HG03097 (cell line): ENCODE measurements at regions not wholly inside any gene's neighbourhood (a gene's known extent, or its start where the extent isn't known, plus 50 kb on each side); places are given as distances from the start of the nearest gene placed in this dataset.

Source experiments
- ATAC-seq: cut with Tn5 transposase; IDR thresholded peaks from one replicate; pipeline ENCODE4 v1.9.1; 2021; ENCODE audit not compliant: unreplicated experiment, low FRiP score

DNA sequence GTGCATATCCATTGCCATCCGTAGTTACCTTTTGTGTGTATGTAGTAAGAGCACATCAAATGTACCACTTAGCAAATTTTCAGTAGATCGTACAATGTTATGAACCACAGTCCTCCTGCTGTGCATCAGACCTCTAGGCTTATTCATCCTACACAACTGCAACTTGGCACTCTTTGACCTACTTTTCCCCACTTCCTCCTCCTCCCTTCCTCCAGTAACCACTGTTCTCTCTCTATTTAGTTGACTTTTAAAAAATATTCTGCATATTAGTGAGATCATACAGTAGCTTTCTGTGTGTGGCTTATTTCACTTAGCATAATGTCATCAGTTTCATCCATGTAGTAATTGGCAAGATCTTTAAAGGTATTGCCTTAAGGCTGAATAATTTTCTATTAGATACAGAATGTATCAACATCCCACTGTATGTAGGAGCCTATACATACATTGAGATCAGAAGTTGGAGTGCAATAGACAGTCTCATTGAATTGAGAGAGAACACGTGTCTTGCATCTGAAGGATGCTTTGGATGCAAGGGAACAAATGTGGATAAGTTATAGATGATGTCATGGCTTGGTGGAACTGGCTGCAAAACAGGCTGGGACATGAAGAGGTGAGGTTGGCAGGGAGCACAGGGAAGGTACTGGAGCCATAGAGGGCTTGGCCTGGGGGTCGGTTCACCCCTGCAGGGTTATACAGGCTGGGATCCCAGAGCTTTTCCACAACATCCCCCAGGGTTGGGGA, 83.0 kb upstream of the FAM180A start:
- ATAC-seq = no peak

DNA sequence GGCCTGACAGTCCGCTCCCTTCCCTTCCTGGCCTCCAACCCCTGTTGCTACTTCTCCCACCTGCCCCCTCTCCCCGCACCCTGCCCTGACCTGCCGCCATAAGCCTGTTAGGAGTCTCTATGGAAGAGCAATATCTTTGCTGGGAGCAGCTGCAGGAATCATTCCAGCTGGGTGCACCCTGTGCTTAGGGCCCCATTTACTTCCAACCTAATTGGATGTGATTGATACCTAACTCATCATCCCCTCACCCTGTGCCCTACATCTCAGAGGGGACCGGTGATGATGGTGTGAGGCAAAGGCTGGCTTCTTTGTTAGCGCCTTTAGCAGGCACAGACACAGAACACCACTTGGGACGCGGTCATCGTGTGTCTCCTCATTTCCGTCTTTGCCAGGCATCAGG, 80.0 kb upstream of the FAM180A start:
- no peak for ATAC-seq

DNA sequence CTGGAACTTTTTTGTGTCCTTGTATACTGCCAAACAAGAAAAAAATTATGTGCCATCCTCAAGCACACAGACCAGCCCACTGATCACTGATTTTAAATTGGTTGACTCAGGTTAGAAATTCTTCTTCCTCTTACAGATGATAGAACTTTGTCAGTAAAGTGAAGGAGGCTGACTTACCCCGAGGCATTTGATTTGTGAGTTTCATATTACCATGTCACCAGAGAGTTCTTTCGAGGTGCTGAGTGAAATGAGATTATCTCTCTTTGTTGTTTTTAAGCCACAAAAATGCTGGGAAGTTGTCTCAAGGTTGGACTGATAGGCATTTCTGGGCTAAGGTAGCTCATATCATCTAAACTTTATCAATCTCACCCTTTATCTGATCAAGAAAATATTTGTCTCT, 78.8 kb upstream of the FAM180A start:
- ATAC-seq = no peak

DNA sequence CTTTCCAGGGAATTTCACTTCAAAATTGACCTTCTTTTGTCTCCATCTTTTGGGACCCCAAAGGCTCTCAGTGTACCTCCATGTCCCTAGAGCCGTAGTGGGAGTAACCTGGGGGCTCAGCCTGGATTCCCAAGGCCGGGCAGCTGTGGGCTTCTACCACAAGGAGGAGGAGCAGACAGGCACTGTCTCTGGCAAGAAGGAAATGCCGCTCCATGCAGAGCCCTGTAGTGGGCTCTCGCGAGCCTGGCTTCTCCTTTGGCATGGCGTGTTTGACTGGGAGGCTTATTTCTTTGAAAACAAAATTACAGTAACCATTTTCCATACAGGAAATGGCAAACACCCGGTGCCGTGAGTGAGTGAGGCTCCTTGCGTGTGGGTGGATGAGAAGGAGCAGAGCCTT, 76.8 kb upstream of the FAM180A start:
- no peak for ATAC-seq

DNA sequence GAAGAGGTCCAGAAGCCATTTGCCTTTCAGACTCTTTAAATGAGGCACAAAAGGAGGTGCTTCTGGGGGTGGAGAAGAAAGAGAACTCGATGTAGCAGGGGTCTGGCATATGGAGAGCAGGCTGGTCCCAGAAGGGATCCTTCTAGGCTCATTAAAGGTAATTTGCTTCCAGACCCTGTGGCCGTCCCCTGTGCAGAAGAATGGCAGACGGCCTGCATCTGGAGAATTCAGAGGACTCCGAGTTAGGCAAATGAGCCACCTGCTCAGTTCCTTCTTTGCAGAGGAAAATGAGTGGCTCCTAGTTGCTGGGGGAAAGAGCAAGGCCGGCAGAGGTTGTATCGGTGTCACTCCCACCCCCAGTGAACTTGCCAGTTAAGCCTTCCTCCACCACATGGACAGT, 73.8 kb upstream of the FAM180A start:
- no peak for ATAC-seq

DNA sequence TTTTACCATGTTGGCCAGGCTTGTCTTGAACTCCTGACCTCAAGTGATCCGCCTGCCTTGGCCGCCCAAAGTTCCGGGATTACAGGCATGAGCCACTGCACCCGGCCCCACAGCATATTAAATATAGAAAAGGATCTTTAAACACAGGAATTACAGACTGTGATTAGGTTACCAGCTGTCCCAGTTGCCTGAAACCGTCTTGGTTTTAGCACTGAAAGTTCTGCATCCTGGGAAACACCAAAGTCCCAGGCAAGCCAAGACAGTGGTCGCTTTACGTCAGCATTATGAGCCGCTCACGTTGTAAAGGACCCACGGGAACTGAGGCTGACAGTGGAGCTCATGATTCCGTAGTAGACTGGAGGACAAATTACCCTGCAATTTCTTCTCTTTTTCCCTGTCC, 69.0 kb upstream of the FAM180A start:
- no peak for ATAC-seq

DNA sequence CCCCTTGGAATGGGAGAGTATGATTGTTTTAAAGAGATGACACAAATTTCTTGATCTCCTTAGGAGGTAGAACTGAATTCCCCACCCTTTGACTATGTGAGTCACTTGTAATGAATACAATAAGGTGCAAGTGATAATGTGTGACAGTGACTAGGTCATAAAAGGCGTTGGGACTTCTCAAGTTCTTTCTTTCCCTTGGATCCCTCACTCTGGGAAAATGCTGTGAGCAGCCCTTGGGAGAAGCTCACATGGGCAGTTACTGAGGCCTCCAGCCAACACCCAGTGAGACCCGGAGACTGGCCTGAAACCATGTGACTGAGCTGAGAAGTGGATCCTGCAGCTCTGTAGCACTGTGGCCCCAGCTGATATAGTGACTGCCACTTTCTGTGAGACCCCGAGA, 66.4 kb upstream of the FAM180A start:
- no peak for ATAC-seq

DNA sequence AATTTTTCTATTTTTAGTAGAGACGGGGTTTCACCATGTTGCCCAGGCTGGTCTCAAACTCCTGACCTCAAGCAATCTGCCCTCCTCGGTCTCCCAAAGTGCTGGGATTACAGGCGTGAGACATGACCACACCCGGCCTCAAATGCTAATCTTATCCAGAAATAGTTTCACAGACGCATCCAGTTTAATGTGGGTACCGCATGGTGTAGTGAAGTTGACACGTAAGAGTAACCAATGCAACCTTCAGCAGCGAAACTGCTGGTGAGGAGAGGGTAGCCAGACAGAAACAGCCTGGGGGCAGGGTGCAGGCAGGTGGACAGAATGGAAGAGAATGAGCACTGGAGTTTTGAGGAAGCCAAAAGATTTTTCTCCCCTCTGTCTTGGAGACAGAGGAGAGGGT, 63.5 kb upstream of the FAM180A start:
- no peak for ATAC-seq

DNA sequence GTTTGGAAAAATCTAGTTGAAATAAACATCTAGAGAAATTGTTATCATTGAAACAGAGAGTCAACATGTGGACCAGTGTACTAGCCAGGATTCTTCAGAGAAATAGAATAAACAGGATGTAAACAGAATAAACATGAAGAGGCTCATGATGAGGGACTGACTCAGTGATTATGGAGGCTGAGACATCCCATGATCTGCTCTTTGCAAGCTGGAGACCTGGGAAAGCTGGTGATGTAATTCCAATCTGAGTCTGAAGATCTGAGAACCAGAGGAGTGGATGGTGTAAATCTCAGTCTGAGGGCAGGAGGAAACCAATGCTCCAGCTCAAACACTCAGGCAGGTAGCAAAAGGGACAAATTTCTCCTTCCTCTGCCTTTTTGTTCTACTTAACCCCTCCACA, 62.9 kb upstream of the FAM180A start:
- ATAC-seq = no peak

DNA sequence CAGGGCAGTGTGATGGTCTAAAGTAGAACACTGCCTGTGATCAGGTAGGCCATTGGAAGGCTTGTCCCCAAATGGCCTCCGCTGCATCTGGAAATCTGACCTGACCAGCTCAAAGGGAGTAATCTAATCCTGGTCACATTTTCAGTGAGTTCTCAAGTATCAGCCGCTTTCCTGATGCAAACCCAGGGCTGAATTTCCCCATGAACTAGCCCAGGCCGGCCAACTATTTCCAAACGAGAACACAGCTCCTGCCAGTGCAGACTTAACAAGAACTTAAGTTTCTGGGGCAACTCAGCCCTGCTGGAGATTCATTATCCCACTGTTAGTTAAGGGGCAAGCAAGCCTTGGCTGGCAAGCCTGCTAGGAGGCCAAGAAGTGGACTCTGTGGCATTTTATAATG, 59.6 kb upstream of the FAM180A start:
- no peak for ATAC-seq

DNA sequence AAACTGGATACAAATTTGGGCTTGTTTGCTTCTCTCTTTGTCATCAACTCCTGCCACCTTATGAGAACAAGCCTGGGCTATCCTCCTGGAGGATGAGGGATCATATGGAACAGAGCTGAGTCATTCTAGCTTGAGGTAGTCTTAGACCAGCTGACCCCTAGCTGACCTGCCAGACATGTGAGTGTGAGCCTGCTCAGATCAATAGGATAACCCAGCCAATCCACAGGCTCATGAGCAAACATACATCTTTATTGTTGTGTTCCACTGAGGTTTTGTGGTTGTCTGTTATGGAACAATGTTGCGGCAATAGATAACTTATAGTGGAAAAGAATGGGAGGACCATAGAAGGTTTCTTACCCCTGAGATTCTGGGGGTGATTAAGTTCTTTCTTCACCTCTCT, 54.5 kb upstream of the FAM180A start:
- no peak for ATAC-seq

DNA sequence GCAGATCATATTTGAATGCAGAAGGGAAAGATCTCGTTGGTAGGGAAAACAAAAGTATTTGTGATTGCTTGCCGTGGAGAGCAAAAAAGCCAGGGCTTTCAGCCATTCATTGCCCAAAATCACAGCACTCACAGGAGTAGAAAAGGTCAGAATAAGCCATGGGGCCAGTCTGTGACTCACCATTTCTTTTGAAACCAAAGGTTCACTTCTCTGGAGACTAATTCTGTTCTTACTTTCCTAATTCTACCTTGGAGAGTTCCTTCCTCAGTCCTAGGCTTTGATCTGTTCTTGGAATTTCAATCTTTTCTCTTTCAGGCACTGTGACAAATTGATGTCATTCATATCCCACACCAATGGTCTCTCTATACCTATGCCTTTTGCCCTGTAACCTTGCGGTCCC, 54.1 kb upstream of the FAM180A start:
- ATAC-seq = no peak

DNA sequence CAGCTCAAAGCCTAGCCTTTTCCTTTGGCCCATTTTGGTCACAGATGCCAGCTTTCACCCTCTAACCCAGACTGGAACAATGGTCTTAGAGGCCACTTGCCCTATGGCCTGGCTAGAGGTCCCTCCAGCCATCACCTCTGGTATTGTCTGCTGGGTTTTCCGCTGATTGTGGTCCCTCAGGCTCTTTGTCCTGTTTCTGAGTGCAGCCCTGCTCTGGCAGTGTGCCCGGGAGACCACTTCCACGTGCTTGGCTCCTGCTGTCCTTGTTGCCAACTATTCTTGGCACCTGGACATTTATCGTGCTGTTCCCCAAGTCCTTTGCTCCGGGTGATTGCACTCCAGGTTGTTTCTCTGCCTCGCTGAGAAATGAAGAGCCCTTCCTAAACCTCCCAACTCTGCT, 53.3 kb upstream of the FAM180A start:
- no peak for ATAC-seq

DNA sequence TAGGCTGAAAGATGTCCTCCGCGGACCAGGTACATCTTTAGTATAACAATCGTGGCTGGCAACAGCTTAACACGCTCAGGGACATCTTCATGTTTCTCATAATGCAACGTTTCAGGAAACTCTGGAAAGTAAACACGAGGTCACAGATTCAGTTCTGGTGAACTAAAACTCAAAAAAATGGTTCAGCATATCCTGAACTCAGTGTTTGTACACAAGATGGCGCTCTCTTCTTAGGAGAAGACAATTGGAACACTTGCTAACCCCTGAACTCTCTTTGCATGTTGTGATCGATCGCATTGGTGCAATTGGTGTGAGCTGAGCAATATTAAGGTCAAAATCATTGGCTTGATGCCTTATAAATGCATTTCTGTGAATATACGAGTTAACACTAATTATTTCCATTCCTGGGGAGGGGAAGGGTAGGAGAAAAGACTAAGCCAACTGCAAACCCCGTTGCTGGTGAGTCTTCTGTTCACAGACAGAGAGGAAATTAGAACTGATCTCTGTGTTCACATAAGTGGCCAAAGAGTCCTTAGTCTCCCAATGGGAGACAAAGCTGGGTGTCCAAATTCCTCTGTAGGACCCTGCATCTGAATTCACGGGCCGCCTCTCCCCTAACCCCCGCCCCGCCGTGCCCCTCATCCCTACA, 52.6 kb upstream of the FAM180A start:
- ATAC-seq = no peak

DNA sequence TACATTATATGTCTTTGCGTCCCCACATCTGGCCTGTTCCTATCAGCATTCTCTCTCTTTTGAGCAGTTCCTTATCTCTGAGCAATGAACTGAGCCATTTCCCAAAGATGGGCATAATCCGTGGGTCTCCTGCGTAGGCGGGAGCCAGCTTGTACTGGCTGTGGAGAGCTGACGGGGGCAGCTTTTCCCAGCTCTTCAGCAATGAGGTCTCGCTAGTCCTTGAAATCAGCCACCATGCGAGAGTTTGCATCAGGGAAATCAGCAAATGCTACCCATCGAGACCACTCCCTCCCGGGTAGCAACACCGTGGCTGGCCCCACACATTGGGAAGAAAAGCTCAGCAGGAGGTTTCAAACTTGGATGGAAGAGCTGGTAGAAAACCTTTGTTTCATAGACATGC, 51.9 kb upstream of the FAM180A start:
- no peak for ATAC-seq

DNA sequence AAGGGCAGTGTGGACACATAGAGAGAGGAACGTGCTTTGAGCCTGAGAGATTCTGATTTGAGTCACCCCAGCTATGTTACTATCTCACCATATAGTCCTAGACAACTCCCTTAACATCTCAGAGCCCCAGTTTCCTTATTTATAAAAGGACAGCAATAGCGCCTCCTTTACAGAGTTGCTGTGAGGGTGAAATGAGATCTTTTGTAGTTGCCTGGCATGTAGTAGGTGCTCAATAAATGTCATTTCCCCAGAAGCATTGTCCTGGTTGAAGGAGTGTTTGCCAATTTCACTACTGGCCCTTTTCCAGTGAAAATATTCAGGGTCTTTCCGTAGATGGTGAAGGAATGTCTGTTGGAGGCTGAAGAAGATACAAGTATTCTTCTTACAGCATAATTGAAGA, 51.3 kb upstream of the FAM180A start:
- ATAC-seq = no peak
